H9 (cell line): ENCODE measurements at regions not wholly inside any gene's neighbourhood (a gene's known extent, or its start where the extent isn't known, plus 50 kb on each side); places are given as distances from the start of the nearest gene placed in this dataset.

ENCODE experiments used
- DNase-seq: peaks from one replicate; pipeline ENCODE4 v3.0.0-alpha.2; 2017
- H2AFZ ChIP-seq: one replicate; pipeline ENCODE4 v1.6.1; 2013; ENCODE audit warnings: mild to moderate bottlenecking, low read length, control low read depth, moderate library complexity
- H2AK5ac ChIP-seq: 2 replicates; pipeline ENCODE4 v1.6.1; 2013; ENCODE audit warnings: low read length, control low read depth, mixed read lengths; ENCODE audit not compliant: insufficient read length
- H2BK120ac ChIP-seq: one replicate; pipeline ENCODE4 v1.6.1; 2013; ENCODE audit warnings: low read depth, mild to moderate bottlenecking, low read length, control low read depth, inconsistent platforms; ENCODE audit not compliant: poor library complexity, severe bottlenecking
- H2BK12ac ChIP-seq: 2 replicates; pipeline ENCODE4 v1.6.1; 2013; ENCODE audit warnings: low read length, control low read depth, mixed read lengths, low read depth; ENCODE audit not compliant: insufficient read length
- H2BK15ac ChIP-seq: 2 replicates; pipeline ENCODE4 v1.6.1; 2013; ENCODE audit warnings: low read depth, low read length, control low read depth
- H2BK20ac ChIP-seq: one replicate; pipeline ENCODE4 v1.6.1; 2013; ENCODE audit warnings: low read depth, mild to moderate bottlenecking, low read length, control low read depth, inconsistent platforms; ENCODE audit not compliant: poor library complexity, severe bottlenecking
- H2BK5ac ChIP-seq: 2 replicates; pipeline ENCODE4 v1.6.1; 2013; ENCODE audit warnings: low read length, control low read depth, mixed read lengths; ENCODE audit not compliant: insufficient read length
- H3K14ac ChIP-seq: 2 replicates; pipeline ENCODE4 v1.6.1; 2013; ENCODE audit warnings: low read length, control low read depth; ENCODE audit not compliant: insufficient read depth
- H3K18ac ChIP-seq: 2 replicates; pipeline ENCODE4 v1.6.1; 2013; ENCODE audit warnings: low read depth, mild to moderate bottlenecking, mixed read lengths, low read length, control low read depth; ENCODE audit not compliant: insufficient read length
- H3K23ac ChIP-seq: 2 replicates; pipeline ENCODE4 v1.6.1; 2013; ENCODE audit warnings: low read length, control low read depth, mixed read lengths, low read depth; ENCODE audit not compliant: insufficient read length
- H3K23me2 ChIP-seq: 2 replicates; pipeline ENCODE4 v1.6.1; 2013; ENCODE audit warnings: low read depth, mild to moderate bottlenecking, mixed read lengths, low read length, control low read depth; ENCODE audit not compliant: insufficient read length, poor library complexity, severe bottlenecking
- H3K27ac ChIP-seq: 2 replicates; pipeline ENCODE4 v1.5.1; 2013; ENCODE audit warnings: low read length, control low read depth, mixed read lengths, low read depth; ENCODE audit not compliant: insufficient read length
- H3K27me3 ChIP-seq: 2 replicates; pipeline ENCODE4 v1.6.1; 2013; ENCODE audit warnings: low read length, control low read depth, inconsistent platforms; ENCODE audit not compliant: insufficient read depth
- H3K4ac ChIP-seq: 2 replicates; pipeline ENCODE4 v1.6.1; 2013; ENCODE audit warnings: low read depth, mild to moderate bottlenecking, control low read depth, inconsistent platforms, low read length, moderate library complexity
- H3K4me1 ChIP-seq: 2 replicates; pipeline ENCODE4 v1.6.1; 2013; ENCODE audit warnings: low read length, control low read depth, inconsistent platforms; ENCODE audit not compliant: insufficient read depth
- H3K4me2 ChIP-seq: 2 replicates; pipeline ENCODE4 v1.6.1; 2013; ENCODE audit warnings: low read length, control low read depth, mixed read lengths; ENCODE audit not compliant: insufficient read length, insufficient read depth
- H3K56ac ChIP-seq: 2 replicates; pipeline ENCODE4 v1.6.1; 2013; ENCODE audit warnings: low read depth, mild to moderate bottlenecking, mixed read lengths, low read length, control low read depth; ENCODE audit not compliant: insufficient read length
- H3K79me1 ChIP-seq: 2 replicates; pipeline ENCODE4 v1.6.1; 2013; ENCODE audit warnings: low read depth, mild to moderate bottlenecking, moderate library complexity, low read length, control low read depth, inconsistent platforms; ENCODE audit not compliant: insufficient read depth, poor library complexity, severe bottlenecking
- H3K79me2 ChIP-seq: 2 replicates; pipeline ENCODE4 v1.6.1; 2013; ENCODE audit warnings: low read length, control low read depth, inconsistent platforms; ENCODE audit not compliant: insufficient read depth
- H3K9ac ChIP-seq: 2 replicates; pipeline ENCODE4 v1.6.1; 2013; ENCODE audit warnings: low read length, control low read depth, mixed read lengths; ENCODE audit not compliant: insufficient read length; ENCODE audit errors: extremely low read depth
- H3K9me3 ChIP-seq: one replicate; pipeline ENCODE4 v1.6.1; 2013; ENCODE audit warnings: low read depth, low read length, inconsistent platforms; ENCODE audit not compliant: control insufficient read depth
- H3T11ph ChIP-seq: one replicate; pipeline ENCODE4 v1.6.1; 2013; ENCODE audit warnings: mild to moderate bottlenecking, low read length, control low read depth, inconsistent platforms
- H4K20me1 ChIP-seq: one replicate; pipeline ENCODE4 v1.6.1; 2013; ENCODE audit not compliant: control insufficient read depth, insufficient read length, insufficient read depth
- H4K5ac ChIP-seq: 2 replicates; pipeline ENCODE4 v1.6.1; 2013; ENCODE audit warnings: low read depth, mild to moderate bottlenecking, mixed read lengths, low read length, control low read depth; ENCODE audit not compliant: insufficient read length
- H4K8ac ChIP-seq: replicated peaks from 2 replicates; pipeline ENCODE4 v1.6.1; 2013; ENCODE audit warnings: low read length, control low read depth, mixed read lengths, low read depth; ENCODE audit not compliant: insufficient read length
- H4K91ac ChIP-seq: 2 replicates; pipeline ENCODE4 v1.6.1; 2013; ENCODE audit warnings: low read depth, mild to moderate bottlenecking, moderate library complexity, mixed read lengths, low read length, control low read depth; ENCODE audit not compliant: insufficient read length
- H3K27ac Mint-ChIP-seq, 3 experiments: 2 replicates in 2 of 3; 3 replicates in 1 of 3; pipeline ENCODE4 v1.8.0; 2020 to 2021; ENCODE audit warnings: mixed read lengths in 3 of 3, mild to moderate bottlenecking in 1 of 3, moderate library complexity in 1 of 3
- H3K27me3 Mint-ChIP-seq: 2 replicates; pipeline ENCODE4 v1.8.0; 2021; ENCODE audit warnings: low read depth, mild to moderate bottlenecking, moderate library complexity, mixed read lengths
- H3K36me3 Mint-ChIP-seq, 3 experiments: 2 replicates in 2 of 3; 3 replicates in 1 of 3; pipeline ENCODE4 v1.8.0; 2020 to 2021; ENCODE audit warnings: low read depth in 3 of 3, mixed read lengths in 3 of 3; ENCODE audit not compliant: insufficient read depth in 1 of 3
- H3K4me1 Mint-ChIP-seq, 2 experiments: 2 replicates each; pipeline ENCODE4 v1.8.0; 2020; ENCODE audit warnings: mixed read lengths in 2 of 2
- H3K4me3 Mint-ChIP-seq, 2 experiments: 2 replicates in 1 of 2; 3 replicates in 1 of 2; pipeline ENCODE4 v1.8.0; 2020 to 2021; ENCODE audit warnings: mild to moderate bottlenecking in 2 of 2, mixed read lengths in 2 of 2, moderate library complexity in 1 of 2
- H3K9me3 Mint-ChIP-seq, 2 experiments: 2 replicates in 1 of 2; 3 replicates in 1 of 2; pipeline ENCODE4 v1.8.0; 2020; ENCODE audit warnings: mild to moderate bottlenecking in 2 of 2, mixed read lengths in 2 of 2, moderate library complexity in 1 of 2
- WGBS: extraction: QIAGEN DNeasy Blood & Tissue Kit; methylation state at CpG from one replicate; pipeline ENCODE4 v1.1.7; 2013; ENCODE audit warnings: missing lambda C conversion rate, low lambda C conversion rate, mixed read lengths; ENCODE audit not compliant: insufficient read length; ENCODE audit errors: extremely low coverage; 5-methylcytosine and 5-hydroxymethylcytosine counted together
- TF ChIP-seq, protein P1 (sequence below): fragments of 200-600 bp; sonication (generic); conservative IDR thresholded peaks from 3 replicates; pipeline ENCODE4 v1.8.0; 2021; ENCODE audit warnings: antibody characterized with exemption, mild to moderate bottlenecking

DNA sequence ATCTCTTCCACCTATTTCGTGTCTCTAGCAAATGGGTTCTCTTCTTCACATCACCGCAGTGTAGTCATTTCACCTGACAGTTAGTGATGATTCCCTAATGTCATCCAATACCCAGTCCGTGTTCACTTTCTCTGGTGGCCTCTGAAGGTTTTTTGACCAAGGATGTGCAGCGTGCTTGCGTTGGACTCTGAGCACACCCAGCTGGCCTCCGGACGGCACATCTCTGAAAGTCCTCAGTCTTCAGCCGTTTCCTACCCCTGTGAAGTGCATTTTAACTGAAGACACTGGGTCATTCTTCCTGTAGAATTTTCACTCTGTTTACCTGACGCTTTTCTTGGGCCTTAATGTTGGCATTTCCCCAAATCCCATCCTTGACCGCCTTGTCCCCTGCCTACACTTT lies 98.7 kb downstream of the ERMARD start:
- Histone ChIP-seq H3K79me2 (no peaks in the 10 kb centered on the region), H4K5ac (no peak overlapping the region), H3K27me3 (no peaks in the 10 kb centered on the region), H3K56ac (no peak overlapping the region), H2BK5ac (no peak overlapping the region), H3K4me1 (no peaks in the 10 kb centered on the region), H3K18ac (no peak overlapping the region), H2BK12ac (no peak overlapping the region), H2BK20ac (no peak overlapping the region), H3T11ph (no peak overlapping the region), H4K91ac (no peak overlapping the region), H3K23ac (no peak overlapping the region), H4K8ac (no peak overlapping the region), H2BK15ac (no peak overlapping the region), H2AK5ac (no peak overlapping the region), H2BK120ac (no peak overlapping the region), H3K79me1 (no peaks in the 10 kb centered on the region), H3K9ac (no peak overlapping the region), H3K27ac (no peak overlapping the region), H2AFZ (no peak overlapping the region), H3K4me2 (no peak overlapping the region), H3K4ac (no peak overlapping the region), H3K14ac (no peak overlapping the region), H3K23me2 (no peaks in the 10 kb centered on the region), H4K20me1 (no peaks in the 10 kb centered on the region), H3K9me3 (no peaks in the 10 kb centered on the region)
- TF ChIP-seq, protein P1, sequence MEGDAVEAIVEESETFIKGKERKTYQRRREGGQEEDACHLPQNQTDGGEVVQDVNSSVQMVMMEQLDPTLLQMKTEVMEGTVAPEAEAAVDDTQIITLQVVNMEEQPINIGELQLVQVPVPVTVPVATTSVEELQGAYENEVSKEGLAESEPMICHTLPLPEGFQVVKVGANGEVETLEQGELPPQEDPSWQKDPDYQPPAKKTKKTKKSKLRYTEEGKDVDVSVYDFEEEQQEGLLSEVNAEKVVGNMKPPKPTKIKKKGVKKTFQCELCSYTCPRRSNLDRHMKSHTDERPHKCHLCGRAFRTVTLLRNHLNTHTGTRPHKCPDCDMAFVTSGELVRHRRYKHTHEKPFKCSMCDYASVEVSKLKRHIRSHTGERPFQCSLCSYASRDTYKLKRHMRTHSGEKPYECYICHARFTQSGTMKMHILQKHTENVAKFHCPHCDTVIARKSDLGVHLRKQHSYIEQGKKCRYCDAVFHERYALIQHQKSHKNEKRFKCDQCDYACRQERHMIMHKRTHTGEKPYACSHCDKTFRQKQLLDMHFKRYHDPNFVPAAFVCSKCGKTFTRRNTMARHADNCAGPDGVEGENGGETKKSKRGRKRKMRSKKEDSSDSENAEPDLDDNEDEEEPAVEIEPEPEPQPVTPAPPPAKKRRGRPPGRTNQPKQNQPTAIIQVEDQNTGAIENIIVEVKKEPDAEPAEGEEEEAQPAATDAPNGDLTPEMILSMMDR, result no peak
- Mint-ChIP-seq H3K9me3 (peaks cover 5% of the 10 kb centered on the region in 2 experiments; a peak in 4 of 5 replicates), H3K27ac (no peak overlapping the region), H3K27me3 (peaks cover 4% of the 10 kb centered on the region; the same call in 1 of the 2 replicates), H3K4me3 (no peak overlapping the region), H3K36me3 (peaks cover 0 to 1% (median 0%) of the 10 kb centered on the region in 3 experiments; a peak in 2 of 7 replicates), H3K4me1 (peaks cover 8 to 12% of the 10 kb centered on the region in 2 experiments)
- no CpG with 5 or more reads among the region's 10 CpGs for WGBS
- no peak for DNase-seq
